Inflammatory macrophage treated with lipopolysaccharide for 1 hour (primary cell): ENCODE measurements at regions not wholly inside any gene's neighbourhood (a gene's known extent, or its start where the extent isn't known, plus 50 kb on each side); places are given as distances from the start of the nearest gene placed in this dataset.

ENCODE experiments used
- DNase-seq, 2 donors: peaks; one replicate each; pipeline ENCODE4 v3.0.0-alpha.2; 2020 to 2022

DNA sequence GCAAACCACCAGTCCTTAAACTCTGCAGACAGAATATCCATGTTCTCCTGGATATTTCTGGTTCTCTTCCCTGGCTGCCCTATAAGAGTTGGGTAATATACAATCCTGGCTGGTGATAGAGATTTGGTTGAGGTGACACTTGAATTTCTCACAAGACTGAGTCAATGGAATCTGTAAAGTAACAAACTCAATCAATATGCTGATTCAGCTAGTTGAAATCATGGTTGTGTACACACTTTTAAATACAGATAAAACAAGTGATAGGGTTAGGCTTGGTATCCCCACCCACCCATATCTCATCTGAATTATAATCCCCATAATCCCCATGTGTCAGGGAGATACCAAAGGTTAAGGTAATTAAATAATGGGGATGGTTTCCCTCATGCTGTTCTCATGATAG lies 349.2 kb upstream of the MAD2L1 start:
- DNase-seq = no peak

DNA sequence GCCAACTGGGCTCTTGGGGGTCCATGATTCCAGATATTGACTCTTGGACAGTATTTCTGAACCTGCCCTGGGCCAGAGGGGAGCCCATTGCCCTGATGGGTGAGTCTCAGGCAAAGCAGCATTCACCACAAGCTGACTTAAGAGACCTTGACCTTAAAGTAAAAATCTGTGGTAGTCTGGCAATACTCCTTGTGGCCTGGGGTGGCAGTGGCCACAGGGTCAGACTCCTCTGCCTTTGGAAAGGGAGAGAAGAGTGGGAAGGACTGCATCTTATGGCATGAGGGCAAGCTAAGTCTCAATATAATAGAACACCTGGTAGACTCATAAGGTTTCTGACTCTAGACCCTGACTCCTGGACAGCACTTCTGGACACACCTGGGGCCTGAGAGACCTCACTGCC lies 340.3 kb upstream of the MAD2L1 start:
- no peak for DNase-seq

GRCh38 chr4:120403296-120403695 lies 336.6 kb upstream of the MAD2L1 start:
- DNase-seq = no peak

DNA sequence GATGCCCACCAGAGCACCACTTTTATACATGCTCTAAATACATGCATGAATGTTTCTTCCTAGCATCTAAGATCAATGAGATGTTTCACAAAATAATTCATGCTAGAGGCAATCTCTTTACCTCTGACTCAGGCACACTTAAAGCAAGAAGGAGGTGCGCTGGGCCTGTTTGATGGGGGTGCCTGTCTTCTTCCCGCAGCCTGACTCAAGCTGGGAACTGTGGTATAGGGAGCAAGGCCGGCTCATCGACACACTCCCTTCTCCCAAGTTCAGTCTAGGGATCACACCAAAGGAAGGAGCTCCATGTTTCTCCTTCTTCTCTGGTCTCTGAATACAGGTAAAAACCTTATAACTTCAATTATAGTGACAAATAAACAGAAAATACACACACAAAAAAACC lies 333.8 kb upstream of the MAD2L1 start:
- DNase-seq = no peak

DNA sequence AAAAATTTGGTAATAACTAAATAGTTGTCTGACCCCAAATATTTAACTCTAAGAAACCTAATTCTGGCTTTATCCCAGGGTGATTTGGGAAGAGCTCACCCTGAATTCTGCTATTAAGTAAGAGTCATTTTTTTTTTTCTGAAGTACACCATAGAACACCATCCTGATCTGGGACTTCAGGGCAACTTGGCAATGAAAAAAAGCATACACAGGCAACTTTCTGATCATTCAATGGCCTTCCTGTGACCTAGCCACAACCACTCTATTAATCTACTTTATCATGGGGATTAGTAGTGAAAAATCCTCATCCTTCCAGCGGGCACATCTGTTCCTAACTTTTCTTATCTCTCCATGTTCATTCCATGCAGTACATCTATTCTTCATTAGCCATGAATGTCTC lies 333.2 kb upstream of the MAD2L1 start:
- DNase-seq = no peak

DNA sequence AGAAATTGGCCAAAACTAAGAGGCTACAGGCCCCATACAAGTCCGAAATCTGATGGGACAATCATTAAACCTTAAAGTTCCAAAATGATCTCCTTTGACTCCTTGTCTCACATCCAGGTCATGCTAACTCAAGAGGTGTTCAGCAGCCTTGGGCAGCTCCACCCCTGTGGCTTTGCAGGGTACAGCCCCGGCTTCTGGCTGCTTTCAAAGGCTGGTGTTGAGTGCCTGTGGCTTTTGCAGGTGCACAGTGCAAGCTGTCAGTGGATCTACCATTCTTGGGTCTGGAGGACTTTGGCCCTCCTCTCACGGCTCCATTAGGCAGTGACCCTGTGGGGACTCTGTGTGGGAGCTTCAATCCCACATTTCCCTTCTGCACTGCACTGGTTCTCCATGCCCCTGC lies 329.1 kb upstream of the MAD2L1 start:
- DNase-seq = no peak

DNA sequence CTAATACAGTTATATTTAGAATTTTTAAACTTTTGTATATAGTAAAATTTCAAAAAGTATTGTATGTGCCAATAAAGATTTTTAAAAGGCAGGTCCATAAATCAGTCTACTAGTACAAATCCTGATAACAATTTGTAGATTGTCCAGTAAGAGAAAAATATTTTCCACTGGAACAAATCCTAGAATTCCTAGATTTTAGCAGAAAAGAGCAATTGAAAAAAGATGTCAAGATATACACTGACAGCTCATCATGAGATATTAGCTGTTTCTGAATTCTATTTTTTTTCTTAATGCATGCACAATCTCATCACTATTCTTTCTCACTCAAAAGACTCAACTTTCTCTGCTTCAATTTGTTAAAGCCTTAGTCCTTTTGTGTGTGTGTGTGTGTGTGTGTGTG lies 289.2 kb upstream of the MAD2L1 start:
- DNase-seq = no peak

DNA sequence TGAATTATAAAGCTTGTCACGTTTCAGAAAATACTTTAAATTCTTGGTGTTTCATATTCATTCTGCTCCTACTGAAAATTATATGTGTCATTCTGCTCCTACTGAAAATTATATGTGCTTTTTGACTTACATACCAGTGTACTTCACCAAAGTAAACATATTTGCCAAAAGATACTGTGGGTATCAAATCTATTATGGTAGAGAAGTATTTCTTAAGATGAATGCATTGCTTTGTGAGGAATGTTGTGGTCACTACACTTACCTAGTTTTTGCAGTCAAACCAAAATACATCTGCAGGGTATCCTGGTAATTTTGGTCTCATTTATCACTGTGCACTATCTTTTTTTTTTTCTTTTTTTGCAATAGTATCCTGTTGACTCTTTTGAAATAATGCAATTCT lies 287.7 kb upstream of the MAD2L1 start:
- DNase-seq = no peak

DNA sequence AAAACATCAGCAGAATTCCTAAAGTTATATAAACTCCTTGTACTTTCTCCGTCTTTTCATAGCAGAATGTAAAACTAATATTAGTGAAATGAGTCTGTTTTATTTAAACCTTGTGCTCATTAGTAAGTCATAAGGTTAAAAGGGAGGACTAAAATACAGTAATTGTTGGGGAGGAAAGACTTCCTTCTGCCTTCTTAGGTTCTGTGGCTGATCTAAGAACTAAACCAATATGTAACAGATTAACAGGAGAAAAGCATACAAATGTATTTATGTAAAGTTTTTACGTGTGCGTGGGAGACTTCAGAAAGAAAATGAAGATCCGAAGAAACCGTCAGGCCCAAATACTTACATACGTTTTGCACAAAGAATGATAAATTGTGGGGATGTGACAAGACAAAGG lies 286.6 kb upstream of the MAD2L1 start:
- DNase-seq = no peak

GRCh38 chr4:120352739-120353138 lies 286.1 kb upstream of the MAD2L1 start:
- no peak for DNase-seq

GRCh38 chr4:120348948-120349347 lies 282.3 kb upstream of the MAD2L1 start:
- DNase-seq = no peak

GRCh38 chr4:120348521-120348920 lies 281.9 kb upstream of the MAD2L1 start:
- no peak for DNase-seq

DNA sequence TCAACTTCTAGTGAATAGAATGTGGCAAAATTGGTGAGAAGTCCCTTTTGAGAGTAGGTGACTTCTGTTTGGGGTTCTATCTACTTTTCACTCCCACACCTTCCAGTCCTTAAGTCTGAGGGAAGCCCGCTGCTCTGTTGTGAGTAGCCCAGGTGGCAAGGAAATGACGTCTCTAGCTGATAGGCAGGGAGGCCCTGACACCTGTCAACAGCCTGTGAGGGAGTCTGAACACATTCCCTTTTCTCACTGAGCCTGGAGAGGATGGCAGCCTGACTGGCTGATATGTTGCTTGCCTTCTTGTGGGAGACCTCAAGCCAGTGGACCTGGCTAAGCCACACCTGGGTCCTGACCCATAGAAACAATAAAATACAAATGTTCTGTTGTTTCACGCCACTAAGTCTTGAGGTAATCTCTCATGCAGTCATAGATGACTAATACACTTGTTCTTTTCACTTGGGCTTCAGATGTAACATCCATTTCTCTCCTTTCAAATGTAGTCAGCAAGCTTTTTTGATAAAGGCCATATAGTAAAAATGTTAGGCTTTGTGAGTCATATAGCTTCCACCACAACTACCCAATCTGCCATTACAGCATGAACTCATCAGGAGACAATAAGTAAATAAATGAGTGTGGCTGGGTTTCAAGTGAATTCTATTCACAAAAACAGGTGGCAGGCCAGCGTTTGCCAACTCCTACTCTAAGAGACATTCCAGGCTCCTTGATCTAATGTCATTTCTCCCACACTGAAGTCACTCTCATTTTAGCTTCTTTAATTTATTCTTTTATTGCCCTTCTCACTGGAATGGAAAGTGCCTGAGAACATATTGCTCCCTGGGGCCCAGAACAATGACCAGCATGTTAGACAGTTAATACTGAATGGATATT lies 265.1 kb upstream of the MAD2L1 start:
- no peak for DNase-seq

DNA sequence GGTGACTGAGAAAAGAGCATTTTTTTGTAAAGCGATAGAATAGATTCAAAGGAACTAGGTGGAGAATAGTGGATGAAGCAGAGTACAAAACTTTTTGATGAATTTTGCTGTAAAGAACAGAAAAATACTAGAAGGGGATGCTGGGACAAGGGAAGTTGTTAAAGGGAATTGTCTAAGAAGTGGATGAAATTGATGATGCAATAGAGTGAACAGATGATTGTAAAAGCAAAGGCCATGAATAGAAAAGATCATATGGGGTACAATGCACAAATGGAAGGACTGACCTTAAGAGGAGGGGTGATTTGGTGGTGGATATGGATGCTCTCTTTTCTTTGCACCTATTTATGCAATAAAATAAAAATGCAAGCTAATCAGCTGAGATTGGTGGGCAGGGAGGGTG lies 262.7 kb upstream of the MAD2L1 start:
- DNase-seq = no peak

DNA sequence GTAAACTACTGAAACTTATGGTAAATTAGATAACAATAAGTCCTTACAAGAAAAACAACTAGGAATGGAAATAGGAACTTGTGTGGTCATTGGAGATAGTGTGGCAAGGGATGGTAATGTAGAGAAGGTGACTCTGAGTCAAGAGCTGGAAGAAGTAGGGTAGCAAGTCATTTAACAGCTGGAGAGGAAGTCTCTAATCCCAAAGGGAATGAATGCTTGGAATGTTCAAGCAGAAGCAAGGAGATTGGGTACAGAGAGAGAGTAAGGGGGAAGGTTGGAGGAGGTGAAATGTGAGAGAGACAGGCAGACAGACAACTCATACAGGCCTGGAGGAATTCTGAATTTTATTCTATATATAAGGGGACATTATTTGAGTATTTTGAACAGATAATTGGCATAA lies 260.6 kb upstream of the MAD2L1 start:
- DNase-seq = no peak

DNA sequence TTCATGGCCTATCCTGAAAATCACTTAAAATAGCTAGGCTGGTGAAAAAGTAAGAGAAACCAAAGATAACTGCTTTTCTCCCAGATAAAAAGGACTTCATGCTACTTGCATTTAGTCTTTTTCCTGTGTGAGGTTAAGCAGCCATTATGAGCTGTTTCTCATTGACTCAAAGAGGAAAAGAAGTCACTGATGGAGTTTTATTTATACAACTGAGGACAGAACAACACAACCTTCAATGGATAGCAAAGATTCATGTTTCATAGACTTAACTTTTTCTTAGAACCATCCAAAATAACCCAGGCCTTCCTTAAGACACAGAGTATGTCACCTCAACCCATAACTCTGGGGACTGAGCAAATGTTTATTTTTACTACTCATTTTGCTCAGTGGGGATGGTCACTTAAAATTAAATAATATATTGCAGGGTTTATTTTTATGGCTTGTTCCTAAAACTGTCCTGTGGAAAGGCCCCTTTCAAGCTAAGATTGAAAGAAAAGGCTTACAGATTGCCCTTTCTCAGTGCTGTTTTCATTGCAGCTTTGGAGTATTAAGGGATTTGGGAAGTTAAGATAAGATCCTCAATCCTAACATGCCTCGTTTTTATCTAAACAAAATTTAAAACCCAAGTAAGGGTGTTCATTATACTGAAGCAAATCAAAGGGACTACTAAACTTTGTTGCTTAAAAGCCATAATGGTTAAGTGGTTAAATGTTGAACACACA lies 252.6 kb upstream of the MAD2L1 start:
- no peak for DNase-seq

- no peak for DNase-seq
These were observed 251.7 kb upstream of the MAD2L1 start for GRCh38 chr4:120318196-120318846.

DNA sequence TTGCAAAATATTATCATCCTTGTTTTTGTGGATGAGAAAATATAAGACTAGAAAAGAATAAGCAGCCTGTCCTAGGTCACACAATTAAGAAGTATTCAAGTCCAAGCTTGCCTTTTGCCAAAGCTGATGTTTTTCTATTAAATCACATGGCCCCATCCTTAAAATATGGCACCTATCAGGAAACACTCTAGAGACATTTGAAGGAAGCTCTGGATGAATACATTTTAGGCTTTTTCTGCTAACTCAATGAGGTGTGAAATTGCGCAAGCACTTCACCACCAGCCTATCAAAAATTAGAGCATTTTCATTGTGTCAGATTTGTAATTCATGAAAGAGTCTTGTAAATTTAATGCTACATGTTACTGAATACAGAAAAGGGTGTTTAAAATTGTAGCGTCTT lies 251.1 kb upstream of the MAD2L1 start:
- no peak for DNase-seq

- DNase-seq = no peak
These were observed 249.8 kb upstream of the MAD2L1 start for GRCh38 chr4:120316416-120316815.

DNA sequence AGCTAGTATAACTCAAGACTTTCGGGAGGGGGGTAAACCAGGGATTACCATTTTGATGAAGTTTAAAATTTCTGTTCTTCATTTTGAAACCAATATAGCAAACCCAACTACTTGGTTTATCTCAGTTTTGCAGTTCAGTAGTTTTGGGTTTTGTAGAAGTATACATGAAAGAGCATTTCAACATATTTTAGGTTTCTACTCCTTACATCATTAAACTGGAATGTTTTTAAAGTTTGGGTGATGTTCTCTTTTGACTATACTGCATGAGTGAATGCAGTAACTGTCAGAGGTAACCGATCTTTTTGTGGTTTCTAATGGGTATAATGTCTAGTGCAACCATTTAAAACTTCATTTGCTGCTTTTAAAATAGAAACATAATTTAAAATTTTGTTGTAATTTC lies 248.3 kb upstream of the MAD2L1 start:
- DNase-seq = no peak

GRCh38 chr4:120304801-120305200 lies 238.2 kb upstream of the MAD2L1 start:
- DNase-seq = peak in 1 of 2 donors; percentile 1

DNA sequence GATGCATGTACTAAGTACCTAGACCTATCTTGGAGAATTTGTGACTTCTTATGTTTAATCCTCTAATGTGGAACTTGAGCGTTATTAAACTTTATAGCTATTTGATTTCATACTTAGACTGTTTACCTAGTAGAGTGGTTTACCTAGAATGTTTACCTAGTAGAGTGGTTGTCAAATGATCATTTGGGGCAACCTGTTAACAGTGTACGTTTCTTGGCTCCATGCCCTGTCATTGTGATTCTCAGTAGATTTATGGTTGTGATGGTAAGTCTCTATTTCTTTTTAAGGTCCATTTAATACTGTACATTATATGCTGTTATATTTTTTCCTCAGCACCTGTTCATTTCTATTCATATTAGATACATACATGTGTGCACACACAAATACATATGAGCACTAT lies 233.0 kb upstream of the MAD2L1 start:
- no peak for DNase-seq

DNA sequence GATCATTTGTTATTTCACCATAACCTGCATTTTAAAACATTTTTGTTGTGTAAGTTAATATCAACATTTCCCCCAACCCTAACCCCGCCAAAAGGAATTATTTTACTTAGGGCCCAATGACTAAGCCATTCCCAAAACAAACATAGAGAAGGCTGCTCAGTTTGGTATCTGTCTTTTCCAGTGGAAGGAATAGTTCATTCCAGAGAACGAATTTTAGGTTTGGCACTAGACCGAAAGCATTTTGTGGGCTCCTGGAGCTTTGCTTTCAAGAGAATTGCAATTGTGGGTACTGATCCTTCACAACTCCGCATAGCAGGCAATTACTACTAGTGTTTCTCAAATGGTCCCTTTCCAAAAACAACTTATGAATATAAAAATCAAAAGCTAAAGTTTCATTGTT lies 226.7 kb upstream of the MAD2L1 start:
- DNase-seq = no peak

- no peak for DNase-seq
These were observed 224.9 kb upstream of the MAD2L1 start for GRCh38 chr4:120291541-120291940.
